ENCODE measurements at regions not wholly inside any gene's neighbourhood (a gene's known extent, or its start where the extent isn't known, plus 50 kb on each side); places are given as distances from the start of the nearest gene placed in this dataset.

GRCh38 chr17:71302721-71303549 lies 817.9 kb upstream of the SOX9 start:
- no peaks in the 10 kb centered on the region for H3K9me3 ChIP-seq
- no peak overlapping the region for H3K4me3 ChIP-seq
- H3K27me3 ChIP-seq (ENCODE audit: low read depth): no peaks in the 10 kb centered on the region
- no peaks in the 10 kb centered on the region for H3K36me3 ChIP-seq
- no peaks in the 10 kb centered on the region for H3K4me1 ChIP-seq
- intact Hi-C loops (cut with DNase I): no loop called here
- DNase-seq: no peak
- ATAC-seq: no peak
- TF ChIP-seq CTCF (IDR thresholded peaks at IDR 0.05): no peak
- H3K27ac ChIP-seq: no peak overlapping the region

GRCh38 chr17:71304498-71305158 lies 816.2 kb upstream of the SOX9 start:
- no peaks in the 10 kb centered on the region for H3K36me3 ChIP-seq
- H3K27me3 ChIP-seq (ENCODE audit: low read depth): no peaks in the 10 kb centered on the region
- intact Hi-C loops (cut with DNase I): no loop called here
- H3K27ac ChIP-seq: no peak overlapping the region
- TF ChIP-seq CTCF (IDR thresholded peaks at IDR 0.05): no peak
- no peak overlapping the region for H3K4me3 ChIP-seq
- ATAC-seq (no peak), DNase-seq (no peak)
- H3K4me1 ChIP-seq: no peaks in the 10 kb centered on the region
- no peaks in the 10 kb centered on the region for H3K9me3 ChIP-seq

GRCh38 chr17:71313866-71314265 lies 807.0 kb upstream of the SOX9 start:
- ATAC-seq (no peak), DNase-seq (no peak)
- TF ChIP-seq CTCF (IDR thresholded peaks at IDR 0.05): no peak
- no peaks in the 10 kb centered on the region for H3K27me3 ChIP-seq (ENCODE audit: low read depth)
- no peaks in the 10 kb centered on the region for H3K36me3 ChIP-seq
- intact Hi-C loops (cut with DNase I): no loop called here
- no peaks in the 10 kb centered on the region for H3K9me3 ChIP-seq
- no peaks in the 10 kb centered on the region for H3K4me1 ChIP-seq
- no peak overlapping the region for H3K4me3 ChIP-seq
- no peak overlapping the region for H3K27ac ChIP-seq

GRCh38 chr17:71315568-71315967 lies 805.3 kb upstream of the SOX9 start:
- Histone ChIP-seq H3K4me3 (no peak overlapping the region), H3K4me1 (no peaks in the 10 kb centered on the region), H3K27me3 (ENCODE audit: low read depth) (no peaks in the 10 kb centered on the region), H3K9me3 (no peaks in the 10 kb centered on the region), H3K27ac (no peak overlapping the region), H3K36me3 (no peaks in the 10 kb centered on the region)
- ATAC-seq (no peak), DNase-seq (no peak)
- intact Hi-C loops (cut with DNase I): no loop called here
- no peak for TF ChIP-seq CTCF (IDR thresholded peaks at IDR 0.05)

GRCh38 chr17:71316176-71316897 lies 804.5 kb upstream of the SOX9 start:
- Histone ChIP-seq H3K27ac (no peak overlapping the region), H3K36me3 (no peaks in the 10 kb centered on the region), H3K27me3 (ENCODE audit: low read depth) (no peaks in the 10 kb centered on the region), H3K9me3 (no peaks in the 10 kb centered on the region), H3K4me3 (no peak overlapping the region), H3K4me1 (no peaks in the 10 kb centered on the region)
- ATAC-seq (no peak), DNase-seq (no peak)
- intact Hi-C loops (cut with DNase I): no loop called here
- TF ChIP-seq CTCF (IDR thresholded peaks at IDR 0.05): no peak

Data from lower lobe of right lung (tissue), 2 donors.